ENCODE measurements at regions not wholly inside any gene's neighbourhood (a gene's known extent, or its start where the extent isn't known, plus 50 kb on each side); places are given as distances from the start of the nearest gene placed in this dataset.

- Histone ChIP-seq H3K4me3 (no peak overlapping the region), H3K9me3 (ENCODE audit: insufficient read depth, low read depth) (no peaks in the 10 kb centered on the region), H4K20me1 (ENCODE audit: insufficient read depth) (no peaks in the 10 kb centered on the region), H3K36me3 (ENCODE audit: low read depth) (no peaks in the 10 kb centered on the region), H3K27me3 (ENCODE audit: insufficient read depth, low read depth) (no peaks in the 10 kb centered on the region), H2AFZ (no peak overlapping the region), H3F3A (ENCODE audit: insufficient read depth, low read depth) (peaks cover 8% of the 10 kb centered on the region; the same call in 1 of the 2 replicates), H3K27ac (no peak overlapping the region), H3K4me1 (replicated peaks; ENCODE audit: insufficient read depth) (no peaks in the 10 kb centered on the region), H3K4me2 (no peak overlapping the region), H3K79me2 (ENCODE audit: low read depth) (no peaks in the 10 kb centered on the region), H3K9me2 (ENCODE audit: insufficient read depth) (no peaks in the 10 kb centered on the region)
- CTCF ChIA-PET: no interaction called here
- DNase-seq: no peak
- no TSS peak for BruUV-seq (replicated peaks)
- no peak for TF ChIP-seq EZH2 (IDR thresholded peaks at IDR 0.05; ENCODE audit: low read depth)
- TF ChIP-seq, protein P1, sequence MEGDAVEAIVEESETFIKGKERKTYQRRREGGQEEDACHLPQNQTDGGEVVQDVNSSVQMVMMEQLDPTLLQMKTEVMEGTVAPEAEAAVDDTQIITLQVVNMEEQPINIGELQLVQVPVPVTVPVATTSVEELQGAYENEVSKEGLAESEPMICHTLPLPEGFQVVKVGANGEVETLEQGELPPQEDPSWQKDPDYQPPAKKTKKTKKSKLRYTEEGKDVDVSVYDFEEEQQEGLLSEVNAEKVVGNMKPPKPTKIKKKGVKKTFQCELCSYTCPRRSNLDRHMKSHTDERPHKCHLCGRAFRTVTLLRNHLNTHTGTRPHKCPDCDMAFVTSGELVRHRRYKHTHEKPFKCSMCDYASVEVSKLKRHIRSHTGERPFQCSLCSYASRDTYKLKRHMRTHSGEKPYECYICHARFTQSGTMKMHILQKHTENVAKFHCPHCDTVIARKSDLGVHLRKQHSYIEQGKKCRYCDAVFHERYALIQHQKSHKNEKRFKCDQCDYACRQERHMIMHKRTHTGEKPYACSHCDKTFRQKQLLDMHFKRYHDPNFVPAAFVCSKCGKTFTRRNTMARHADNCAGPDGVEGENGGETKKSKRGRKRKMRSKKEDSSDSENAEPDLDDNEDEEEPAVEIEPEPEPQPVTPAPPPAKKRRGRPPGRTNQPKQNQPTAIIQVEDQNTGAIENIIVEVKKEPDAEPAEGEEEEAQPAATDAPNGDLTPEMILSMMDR (conservative IDR thresholded peaks at IDR 0.05): no peak
- intact Hi-C loops (cut with micrococcal nuclease; ENCODE audit: unreplicated experiment): no loop called here
- POLR2A ChIA-PET (ENCODE audit: unreplicated experiment): no interaction called here
These were observed 68.1 kb upstream of the LMO2 start for GRCh38 chr11:33959855-33960400.

- peaks cover 8% of the 10 kb centered on the region; the same call in 1 of the 2 replicates for H3F3A ChIP-seq (ENCODE audit: insufficient read depth, low read depth)
- no peaks in the 10 kb centered on the region for H3K9me3 ChIP-seq (ENCODE audit: insufficient read depth, low read depth)
- H3K27me3 ChIP-seq (ENCODE audit: insufficient read depth, low read depth): no peaks in the 10 kb centered on the region
- no peak overlapping the region for H3K4me2 ChIP-seq
- no peak overlapping the region for H3K27ac ChIP-seq
- no peak overlapping the region for H3K4me3 ChIP-seq
- H2AFZ ChIP-seq: no peak overlapping the region
- ChIA-PET CTCF (no interaction called here), POLR2A (ENCODE audit: unreplicated experiment) (no interaction called here)
- no TSS peak for BruUV-seq (replicated peaks)
- peaks cover 9% of the 10 kb centered on the region for H3K4me1 ChIP-seq (replicated peaks; ENCODE audit: insufficient read depth)
- H3K9me2 ChIP-seq (ENCODE audit: insufficient read depth): no peaks in the 10 kb centered on the region
- H4K20me1 ChIP-seq (ENCODE audit: insufficient read depth): no peaks in the 10 kb centered on the region
- intact Hi-C loops (cut with micrococcal nuclease; ENCODE audit: unreplicated experiment): no loop called here
- no peaks in the 10 kb centered on the region for H3K36me3 ChIP-seq (ENCODE audit: low read depth)
- DNase-seq: no peak
- no peak for TF ChIP-seq EZH2 (IDR thresholded peaks at IDR 0.05; ENCODE audit: low read depth)
- TF ChIP-seq, protein P1 (conservative IDR thresholded peaks at IDR 0.05): no peak
- no peaks in the 10 kb centered on the region for H3K79me2 ChIP-seq (ENCODE audit: low read depth)
These were observed 65.5 kb upstream of the LMO2 start for GRCh38 chr11:33957304-33957917.

DNA sequence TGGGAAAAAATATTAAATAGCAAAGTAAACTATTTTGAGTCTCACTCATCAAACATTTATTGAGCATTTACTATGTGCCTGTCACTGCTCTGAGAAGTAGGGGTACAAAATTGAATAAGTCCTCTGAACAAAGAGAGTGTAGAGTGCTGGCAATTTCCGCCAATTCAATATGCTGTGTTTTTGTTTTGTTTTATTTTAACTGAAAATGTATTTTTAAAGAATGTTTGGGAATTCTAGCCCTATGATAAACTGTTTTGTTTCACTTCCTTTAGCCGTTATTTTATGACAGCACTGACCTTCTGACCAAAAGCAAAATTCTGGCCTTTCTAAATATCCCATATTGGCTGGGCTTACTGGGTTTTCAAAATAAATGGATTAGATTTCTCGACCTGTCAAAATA is 64.7 kb upstream of the LMO2 start:
- TF ChIP-seq EZH2 (IDR thresholded peaks at IDR 0.05; ENCODE audit: low read depth): no peak
- TF ChIP-seq, protein P1 (conservative IDR thresholded peaks at IDR 0.05): no peak
- intact Hi-C loops (cut with micrococcal nuclease; ENCODE audit: unreplicated experiment): no loop called here
- CTCF ChIA-PET: no interaction called here

More for the DNA sequence above, 64.7 kb upstream of the LMO2 start:
- peaks cover 9% of the 10 kb centered on the region for H3K4me1 ChIP-seq (replicated peaks; ENCODE audit: insufficient read depth)
- H4K20me1 ChIP-seq (ENCODE audit: insufficient read depth): no peaks in the 10 kb centered on the region
- H3K4me2 ChIP-seq: no peak overlapping the region
- no peaks in the 10 kb centered on the region for H3K27me3 ChIP-seq (ENCODE audit: insufficient read depth, low read depth)
- POLR2A ChIA-PET (ENCODE audit: unreplicated experiment): no interaction called here
- H3K9me3 ChIP-seq (ENCODE audit: insufficient read depth, low read depth): no peaks in the 10 kb centered on the region
- no peaks in the 10 kb centered on the region for H3K79me2 ChIP-seq (ENCODE audit: low read depth)
- BruUV-seq (replicated peaks): no TSS peak
- H3K27ac ChIP-seq: no peak overlapping the region
- peaks cover 8% of the 10 kb centered on the region; the same call in 1 of the 2 replicates for H3F3A ChIP-seq (ENCODE audit: insufficient read depth, low read depth)
- H2AFZ ChIP-seq: no peak overlapping the region
- DNase-seq: no peak
- no peaks in the 10 kb centered on the region for H3K9me2 ChIP-seq (ENCODE audit: insufficient read depth)
- H3K36me3 ChIP-seq (ENCODE audit: low read depth): no peaks in the 10 kb centered on the region
- H3K4me3 ChIP-seq: no peak overlapping the region
